MCF 10A (cell line): ENCODE measurements at regions not wholly inside any gene's neighbourhood (a gene's known extent, or its start where the extent isn't known, plus 50 kb on each side); places are given as distances from the start of the nearest gene placed in this dataset.

Source experiments
- BruUV-seq: library from RNA; stranded (reverse); fragments of 400-500 nt; replicated peaks from 2 replicates; lab custom pipeline; 2021; lab: Mats Ljungman, UMichigan
- CTCF ChIA-PET: fragments of 300-600 bp; sonication (Branson Sonifier 250); formaldehyde crosslinking; extraction: SDS; loops from one replicate; lab custom pipeline; 2021; ENCODE audit warnings: antibody characterized with exemption, inconsistent platforms; lab: Yijun Ruan, JAX
- POLR2A ChIA-PET: fragments of 300-600, 350-650 bp; sonication (Branson Sonifier 250); formaldehyde crosslinking; extraction: SDS; loops from one replicate; lab custom pipeline; 2020; ENCODE audit warnings: antibody characterized with exemption, inconsistent platforms; lab: Yijun Ruan, JAX
- DNase-seq: peaks from one replicate; pipeline ENCODE4 v3.0.0-alpha.2; 2018; ENCODE audit not compliant: unreplicated experiment
- H3K27ac Mint-ChIP-seq: one replicate; pipeline ENCODE4 v1.8.0; 2022; ENCODE audit warnings: mild to moderate bottlenecking, low read depth, mixed read lengths; ENCODE audit not compliant: unreplicated experiment
- H3K27me3 Mint-ChIP-seq: one replicate; pipeline ENCODE4 v1.8.0; 2022; ENCODE audit warnings: mixed read lengths; ENCODE audit not compliant: insufficient read depth, unreplicated experiment
- H3K36me3 Mint-ChIP-seq: one replicate; pipeline ENCODE4 v1.8.0; 2022; ENCODE audit warnings: mild to moderate bottlenecking, moderate library complexity, mixed read lengths; ENCODE audit not compliant: insufficient read depth, unreplicated experiment
- H3K4me1 Mint-ChIP-seq: one replicate; pipeline ENCODE4 v1.8.0; 2022; ENCODE audit warnings: mixed read lengths; ENCODE audit not compliant: insufficient read depth, unreplicated experiment
- H3K4me3 Mint-ChIP-seq: one replicate; pipeline ENCODE4 v1.8.0; 2022; ENCODE audit warnings: mild to moderate bottlenecking, moderate library complexity, mixed read lengths; ENCODE audit not compliant: unreplicated experiment
- H3K9me3 Mint-ChIP-seq: one replicate; pipeline ENCODE4 v1.8.0; 2022; ENCODE audit warnings: mixed read lengths; ENCODE audit not compliant: unreplicated experiment
- CTCF ChIP-seq: fragments of 200-600 bp; IDR thresholded peaks from one replicate; pipeline ENCODE4 v1.8.0; 2022; ENCODE audit warnings: antibody characterized with exemption, mild to moderate bottlenecking; ENCODE audit not compliant: unreplicated experiment
- intact Hi-C: fragments of 100-400 bp; cut with micrococcal nuclease; formaldehyde crosslinking; loops from 2 replicates; pipeline ENCODE4 v1.14.1; 2022

DNA sequence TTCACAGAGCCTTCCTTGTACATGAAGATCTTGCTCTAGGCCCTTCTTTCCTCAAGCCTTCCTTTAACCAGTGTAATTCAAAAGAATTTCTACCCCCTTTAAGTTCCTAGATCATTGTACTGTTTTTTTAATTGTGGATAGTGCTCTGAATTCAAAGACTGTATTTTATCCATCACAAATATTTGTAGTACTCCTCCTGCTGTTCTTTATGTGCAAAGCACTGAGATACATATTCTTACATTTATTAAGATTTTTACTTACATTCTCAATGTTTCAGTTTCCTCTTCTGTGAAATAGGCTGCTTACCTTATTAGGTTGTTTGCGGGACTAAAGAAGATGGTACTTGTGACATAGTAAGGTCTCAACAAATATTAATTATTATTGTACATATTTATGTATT lies 168.8 kb upstream of the PDE4B start:
- H3K27ac Mint-ChIP-seq = no peak overlapping the region

DNA sequence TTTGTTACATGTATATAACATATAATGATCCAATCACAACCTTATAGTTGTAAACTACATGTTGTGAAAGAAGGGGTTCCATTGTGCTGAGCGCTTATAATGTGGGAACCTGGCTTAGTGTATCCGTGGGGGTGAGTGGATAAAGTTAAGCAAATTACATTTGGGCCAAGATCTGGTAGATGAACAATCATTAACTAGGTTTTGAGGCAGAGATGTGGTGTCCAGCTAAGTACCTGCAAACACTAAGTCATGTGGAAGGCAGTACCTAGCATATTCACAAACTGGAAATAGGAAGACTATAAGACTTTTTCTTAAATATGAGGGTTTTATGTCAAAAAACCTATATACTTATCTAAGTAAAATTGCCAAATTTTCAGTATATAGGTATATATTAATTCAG lies 167.2 kb upstream of the PDE4B start:
- DNase-seq = no peak
- TF ChIP-seq CTCF = no peak
- H3K27me3 Mint-ChIP-seq = no peaks in the 10 kb centered on the region
- no peak overlapping the region for H3K4me3 Mint-ChIP-seq
- ChIA-PET CTCF (no interaction called here), POLR2A (no interaction called here)
- BruUV-seq = no TSS peak
- H3K27ac Mint-ChIP-seq = no peak overlapping the region
- no peaks in the 10 kb centered on the region for H3K36me3 Mint-ChIP-seq
- peaks cover 3% of the 10 kb centered on the region for H3K4me1 Mint-ChIP-seq
- no peaks in the 10 kb centered on the region for H3K9me3 Mint-ChIP-seq
- intact Hi-C loops = loop anchor here (10.0 kb wide), 1 partner anchor 191 kb away; no protein-coding TSS in a partner anchor

More for the DNA sequence above, 168.8 kb upstream of the PDE4B start:
- DNase-seq = no peak
- BruUV-seq = no TSS peak
- H3K27me3 Mint-ChIP-seq = no peaks in the 10 kb centered on the region
- TF ChIP-seq CTCF = no peak
- intact Hi-C loops = loop anchor here (10.0 kb wide), 1 partner anchor 189 kb away; no protein-coding TSS in a partner anchor
- ChIA-PET POLR2A (no interaction called here), CTCF (no interaction called here)
- H3K36me3 Mint-ChIP-seq = no peaks in the 10 kb centered on the region
- H3K4me3 Mint-ChIP-seq = no peak overlapping the region
- H3K9me3 Mint-ChIP-seq = no peaks in the 10 kb centered on the region
- H3K4me1 Mint-ChIP-seq = no peaks in the 10 kb centered on the region

GRCh38 chr1:65626003-65626402 lies 166.7 kb upstream of the PDE4B start:
- Mint-ChIP-seq H3K27ac (no peak overlapping the region), H3K27me3 (no peaks in the 10 kb centered on the region), H3K9me3 (no peaks in the 10 kb centered on the region), H3K4me1 (peaks cover 8% of the 10 kb centered on the region), H3K4me3 (no peak overlapping the region), H3K36me3 (no peaks in the 10 kb centered on the region)
- intact Hi-C loops = loop anchor here (10.0 kb wide), 1 partner anchor 191 kb away; no protein-coding TSS in a partner anchor
- ChIA-PET CTCF (no interaction called here), POLR2A (no interaction called here)
- DNase-seq = no peak
- no peak for TF ChIP-seq CTCF
- no TSS peak for BruUV-seq

DNA sequence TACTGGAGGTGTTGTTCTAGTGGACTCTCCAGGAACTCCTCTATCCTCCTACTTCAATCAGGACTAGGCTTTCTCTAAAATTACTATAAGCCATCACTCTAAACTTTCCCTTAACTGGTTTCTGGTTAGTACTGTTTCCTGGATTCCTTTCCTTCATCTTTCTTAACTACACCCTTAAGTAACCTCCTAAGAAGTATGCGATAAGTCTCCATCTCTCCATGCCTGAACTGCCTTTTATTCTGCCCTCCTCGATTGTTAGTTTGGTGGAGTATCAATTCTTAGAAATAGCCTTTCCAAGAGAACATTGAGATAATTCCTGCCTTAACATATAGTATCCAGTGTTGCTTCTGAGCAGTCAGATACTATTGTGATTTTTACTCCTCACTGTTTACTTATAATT lies 162.9 kb upstream of the PDE4B start:
- Mint-ChIP-seq H3K27me3 (no peaks in the 10 kb centered on the region), H3K36me3 (no peaks in the 10 kb centered on the region), H3K4me1 (peaks cover 14% of the 10 kb centered on the region), H3K4me3 (no peak overlapping the region), H3K27ac (no peak overlapping the region), H3K9me3 (no peaks in the 10 kb centered on the region)
- DNase-seq = no peak
- ChIA-PET POLR2A (no interaction called here), CTCF (no interaction called here)
- BruUV-seq = no TSS peak
- no peak for TF ChIP-seq CTCF
- intact Hi-C loops = loop anchor here (10.0 kb wide), 1 partner anchor 195 kb away; no protein-coding TSS in a partner anchor
